ENCODE measurements at regions not wholly inside any gene's neighbourhood (a gene's known extent, or its start where the extent isn't known, plus 50 kb on each side); places are given as distances from the start of the nearest gene placed in this dataset.

- ATAC-seq (ENCODE audit: low read depth) (no peak), DNase-seq (no peak)
- Histone ChIP-seq H3K27ac (ENCODE audit: insufficient read depth, low read length) (no peak overlapping the region), H3K4me1 (ENCODE audit: control insufficient read depth, insufficient read depth, low read length) (peaks cover 2% of the 10 kb centered on the region), H2BK5ac (ENCODE audit: low read depth, low read length, poor library complexity, severe bottlenecking) (no peak overlapping the region), H3K18ac (ENCODE audit: low read depth, low read length) (no peak overlapping the region), H4K8ac (ENCODE audit: low read depth in 2 of 2, low read length in 2 of 2) (no peak overlapping the region), H3K23ac (ENCODE audit: low read depth, low read length) (no peak overlapping the region), H3K9ac (ENCODE audit: low read depth, low read length) (no peak overlapping the region), H3K14ac (replicated peaks; ENCODE audit: low read depth, low read length) (no peak overlapping the region), H3K9me3 (ENCODE audit: control insufficient read depth, insufficient read depth, low read length) (no peaks in the 10 kb centered on the region; the same call in 1 of the 2 replicates), H3K79me1 (ENCODE audit: low read depth in 1 of 2, low read length in 2 of 2) (no peaks in the 10 kb centered on the region), H3K9me1 (ENCODE audit: insufficient read depth, low read length) (0 out of 2 replicates have a peak, but pooled peaks cover 3% of the 10 kb centered on the region), H4K5ac (ENCODE audit: low read depth, low read length) (no peak overlapping the region), H2BK20ac (ENCODE audit: low read depth, low read length) (no peak overlapping the region), H2BK120ac (ENCODE audit: low read depth, low read length) (no peak overlapping the region), H3K4me3 (ENCODE audit: insufficient read depth, low read depth, low read length) (no peak overlapping the region), H2AFZ (replicated peaks; ENCODE audit: low read length, poor library complexity) (no peak overlapping the region), H3K4ac (ENCODE audit: low read depth, low read length) (no peak overlapping the region), H3K56ac (ENCODE audit: extremely low read depth, insufficient read depth, low read length) (no peak overlapping the region), H2BK15ac (ENCODE audit: low read depth, low read length) (no peak overlapping the region), H3K4me2 (ENCODE audit: low read depth, low read length) (no peak overlapping the region), H2AK9ac (replicated peaks; ENCODE audit: low read depth, low read length, poor library complexity) (no peak overlapping the region), H4K20me1 (ENCODE audit: insufficient read depth, low read length) (no peaks in the 10 kb centered on the region), H3K36me3 (ENCODE audit: control insufficient read depth, insufficient read depth, low read length) (no peaks in the 10 kb centered on the region), H2AK5ac (ENCODE audit: low read depth, low read length) (no peak overlapping the region), H4K91ac (ENCODE audit: insufficient read depth, low read depth, low read length) (no peak overlapping the region), H3K27me3 (ENCODE audit: control insufficient read depth, insufficient read depth, low read length) (peaks cover 2% of the 10 kb centered on the region)
- TF ChIP-seq USF2 (IDR thresholded peaks at IDR 0.05; ENCODE audit: low read depth, low read length) (no peak), ELK1 (IDR thresholded peaks at IDR 0.05; ENCODE audit: borderline replicate concordance, low read depth, low read length) (no peak), RCOR1 (IDR thresholded peaks at IDR 0.05; ENCODE audit: insufficient replicate concordance, low read length) (no peak), FOS (IDR thresholded peaks at IDR 0.05; ENCODE audit: low read depth, low read length) (no peak), MAFK (IDR thresholded peaks at IDR 0.05; ENCODE audit: low read depth, low read length) (no peak), BHLHE40 (IDR thresholded peaks at IDR 0.05; ENCODE audit: low read depth, low read length) (no peak), MXI1 (IDR thresholded peaks at IDR 0.05; ENCODE audit: borderline replicate concordance, low read depth, low read length) (no peak), MAZ (IDR thresholded peaks at IDR 0.05; ENCODE audit: borderline replicate concordance, low read depth, low read length) (no peak), POLR2A (IDR thresholded peaks at IDR 0.05; ENCODE audit: low read depth, low read length) (no peak), RFX5 (IDR thresholded peaks at IDR 0.05; ENCODE audit: low read depth, low read length) (no peak), SMC3 (IDR thresholded peaks at IDR 0.05; ENCODE audit: low read depth, low read length) (no peak), CTCF (conservative IDR thresholded peaks at IDR 0.05; ENCODE audit: low read depth, low read length) (no peak), CHD1 (IDR thresholded peaks at IDR 0.05; ENCODE audit: low read depth, low read length) (no peak), RAD21 (IDR thresholded peaks at IDR 0.05; ENCODE audit: low read length) (no peak), CEBPB (IDR thresholded peaks at IDR 0.05; ENCODE audit: low read depth, low read length) (no peak), NFE2L2 (IDR thresholded peaks at IDR 0.05; ENCODE audit: low read depth, low read length) (no peak)
- WGBS, 2 experiments (ENCODE audit: extremely low coverage in 2 of 2, insufficient read length in 1 of 2): 66% methylated on average over 4 of the region's 14 CpGs; no CpG with 5 or more reads in 1 of the 2 experiments
- in situ Hi-C loops (cut with MboI; ENCODE audit: low sequenced_read_pairs): no loop called here
- CTCF ChIA-PET: no interaction called here
- BruUV-seq (replicated peaks): no TSS peak
- POLR2A ChIA-PET (ENCODE audit: unreplicated experiment): no interaction called here
- intact Hi-C loops (cut with micrococcal nuclease): no loop called here
- dilution Hi-C loops (cut with HindIII; ENCODE audit: low sequenced_read_pairs, unreplicated experiment): no loop called here
These were observed 377.6 kb downstream of the IRS2 start for GRCh38 chr13:109408591-109409382.

Measured in IMR-90 (cell line).